GM19023 (cell line): ENCODE measurements at regions not wholly inside any gene's neighbourhood (a gene's known extent, or its start where the extent isn't known, plus 50 kb on each side); places are given as distances from the start of the nearest gene placed in this dataset.
A peak's percentile ranks its signal among the peaks of the same experiment; 100 is the strongest.
"Not testable (repeated sequence)": the region's sequence is repeated elsewhere in the genome, so short reads cannot be mapped to it uniquely, and the experiment has no call there.

Experiments used
- ATAC-seq: cut with Tn5 transposase; IDR thresholded peaks from one replicate; pipeline ENCODE4 v1.9.1; 2021; ENCODE audit warnings: mild to moderate bottlenecking, moderate library complexity; ENCODE audit not compliant: unreplicated experiment

DNA sequence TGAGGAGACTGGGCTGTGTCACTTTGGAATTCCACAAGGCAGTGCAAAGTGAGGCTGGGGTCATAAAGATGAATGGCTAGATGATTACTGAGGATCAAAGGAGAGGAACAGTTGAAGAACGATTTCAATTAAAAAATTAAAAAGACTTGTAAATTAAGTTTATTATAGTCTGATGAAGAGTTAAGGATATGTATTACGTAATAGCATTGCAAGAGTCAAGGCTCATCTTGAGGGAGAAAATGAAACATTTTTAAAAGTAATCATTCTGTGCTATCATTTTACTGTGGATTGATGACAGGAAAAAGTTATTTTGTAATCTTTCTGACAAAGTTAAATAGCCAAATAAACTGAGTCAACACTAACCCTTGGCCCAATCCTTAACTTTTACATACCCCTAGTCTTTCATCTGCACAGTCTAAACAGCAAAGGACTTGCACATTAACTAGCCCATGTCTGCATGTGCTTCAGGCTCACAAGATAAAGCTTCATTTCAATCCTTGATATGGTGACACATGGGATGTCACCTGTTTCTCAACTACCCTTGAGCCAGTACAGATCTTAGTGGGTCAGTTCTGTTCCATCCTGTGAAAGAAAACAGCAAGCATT, 465.5 kb upstream of the CTSO start:
- ATAC-seq, result no peak

DNA sequence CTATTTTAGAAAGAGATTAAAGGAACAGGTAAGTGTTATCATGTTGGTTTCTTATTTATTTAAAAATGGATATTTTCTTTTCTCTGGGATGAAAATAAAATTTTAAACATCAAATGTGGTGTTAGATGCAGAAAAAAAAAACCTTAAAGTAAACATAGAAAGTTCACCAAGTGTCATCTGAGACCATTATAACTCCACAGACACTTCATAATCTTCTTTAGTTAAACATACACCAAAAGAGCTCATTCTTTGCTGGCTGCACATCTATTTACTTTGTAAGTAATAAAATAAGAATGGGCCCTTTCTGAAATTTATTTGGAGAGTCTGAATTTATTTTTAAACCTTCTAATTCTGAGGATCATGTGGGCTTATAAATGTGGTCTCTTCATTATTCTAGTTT, 460.7 kb upstream of the CTSO start:
- ATAC-seq, result no peak

DNA sequence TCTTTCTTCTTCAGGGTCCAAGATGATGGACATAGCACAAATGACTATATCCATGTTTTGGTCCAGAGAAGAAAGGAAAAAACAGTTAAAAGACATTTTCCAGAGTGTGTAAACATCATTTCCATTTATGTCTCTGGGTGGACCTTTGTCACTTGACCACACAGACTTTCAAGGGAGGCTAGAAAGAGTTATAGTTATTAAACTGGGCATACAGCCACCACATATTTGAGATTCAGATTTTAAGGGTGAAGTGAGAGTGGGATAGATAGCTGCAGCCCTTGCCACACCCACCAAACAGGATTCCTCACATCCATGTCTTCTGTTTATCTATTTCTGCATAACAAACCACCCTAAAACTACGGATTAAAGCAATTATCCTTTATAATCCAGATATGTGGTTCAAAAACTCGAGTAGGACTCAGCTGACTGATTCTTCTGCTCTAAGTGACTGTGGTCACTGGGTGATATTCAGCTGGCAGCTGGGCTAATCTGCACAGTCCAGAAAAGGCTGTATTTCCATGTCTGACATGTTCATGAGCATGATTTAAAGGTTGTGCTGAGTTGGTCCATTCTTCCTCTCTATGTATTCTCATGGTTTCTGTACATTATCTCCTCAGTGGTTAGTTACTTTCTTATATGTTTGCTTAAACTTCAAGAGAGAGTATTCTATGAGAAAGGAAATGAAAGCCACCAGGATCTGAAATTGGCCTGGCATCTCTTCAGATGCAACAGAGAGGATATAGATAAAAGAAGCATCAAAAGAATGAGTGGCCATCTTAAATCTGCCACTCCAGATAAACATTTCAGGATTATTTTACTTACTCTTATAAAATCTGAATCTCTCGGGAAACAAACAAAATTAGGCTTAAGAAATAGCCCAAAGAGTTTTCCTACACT, 459.8 kb upstream of the CTSO start:
- ATAC-seq, result no peak

DNA sequence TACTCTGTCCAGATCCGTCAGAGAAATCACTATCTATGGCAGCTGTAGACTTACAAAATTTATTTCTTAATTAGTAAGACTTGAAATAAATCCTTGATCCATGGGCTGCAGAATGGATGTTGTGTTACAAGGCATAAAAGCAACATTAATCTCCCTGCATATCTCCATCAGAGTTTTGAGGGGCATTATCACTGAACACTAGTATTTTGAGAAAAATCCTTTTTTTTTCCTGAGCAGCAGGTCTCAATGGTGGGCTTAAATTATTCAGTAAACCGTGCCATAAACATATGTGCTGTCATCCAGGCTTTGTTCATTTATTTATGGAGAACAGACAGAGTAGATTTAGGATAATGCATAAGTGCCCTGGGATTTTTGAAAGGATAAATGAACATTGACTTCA, 457.9 kb upstream of the CTSO start:
- no peak for ATAC-seq

DNA sequence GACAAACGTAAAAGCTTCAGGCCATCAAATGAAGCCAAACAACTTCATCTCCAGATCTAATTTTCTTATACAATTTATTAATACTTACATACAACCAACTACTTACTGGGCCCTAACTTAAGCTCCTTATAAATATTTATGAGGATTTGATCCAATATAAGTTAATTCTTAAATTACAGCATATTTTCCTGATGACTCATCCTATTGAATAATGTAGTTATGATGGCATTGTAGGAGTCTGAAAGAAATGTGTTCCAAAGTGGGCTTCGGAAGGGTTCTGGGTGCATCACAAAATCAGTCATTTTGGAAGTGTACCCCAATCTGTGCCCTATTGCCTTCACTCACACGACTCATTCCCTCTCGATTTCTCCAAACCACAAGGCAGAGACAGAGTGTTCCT, 455.1 kb upstream of the CTSO start:
- no peak for ATAC-seq

DNA sequence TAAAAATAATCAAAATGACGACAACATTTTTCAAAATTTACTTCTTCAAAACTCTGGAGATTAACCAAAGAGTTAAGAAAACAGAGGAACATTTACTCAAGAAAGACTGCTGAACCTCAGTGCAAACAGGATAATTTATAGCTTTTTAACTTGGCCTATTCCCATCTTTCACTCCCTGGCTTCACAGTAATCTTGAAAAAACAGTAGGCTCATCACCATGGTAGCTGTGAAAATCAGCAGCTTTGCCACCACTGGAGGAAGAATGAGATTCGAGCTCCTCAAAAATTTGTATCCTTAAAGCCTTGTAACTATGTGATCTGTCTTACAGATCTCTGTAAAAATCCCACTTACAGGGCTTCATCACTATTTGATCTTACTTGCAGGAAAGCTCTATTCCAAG, 447.7 kb upstream of the CTSO start:
- no peak for ATAC-seq

DNA sequence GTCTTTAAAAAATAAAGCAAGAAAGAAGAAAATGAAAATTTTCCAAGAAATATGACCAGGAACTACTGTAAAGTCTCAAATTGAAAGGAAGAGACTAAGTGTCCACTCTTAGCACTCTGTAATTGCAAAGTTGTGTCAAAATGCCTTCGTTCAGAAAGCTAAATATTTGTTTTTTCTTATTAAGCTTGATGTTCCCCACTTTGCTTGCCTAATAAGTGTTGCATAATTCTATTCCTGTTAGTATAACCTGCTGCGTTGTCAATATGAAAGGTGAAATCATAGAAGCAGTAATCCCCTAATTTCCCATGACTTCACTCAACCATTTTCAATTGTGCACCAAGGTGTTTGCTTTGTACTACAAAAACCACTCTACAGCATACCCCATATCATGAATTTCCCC, 442.9 kb upstream of the CTSO start:
- ATAC-seq, result no peak

DNA sequence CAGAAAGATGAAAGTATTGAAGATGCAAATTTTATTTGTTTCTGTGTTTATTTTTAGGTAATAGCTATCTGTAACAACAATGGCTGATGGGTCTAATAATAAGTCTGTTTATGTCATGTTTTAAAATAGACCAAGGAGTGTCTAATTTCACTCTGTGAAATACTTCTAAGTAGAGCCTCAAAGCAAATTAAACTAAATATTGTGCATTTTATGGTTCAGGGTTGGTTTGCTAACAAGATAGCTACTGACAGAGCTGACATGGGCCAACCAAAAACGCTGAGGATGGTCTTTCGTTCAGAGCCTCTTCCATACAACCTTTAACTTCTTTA, 437.6 kb upstream of the CTSO start:
- no peak for ATAC-seq

DNA sequence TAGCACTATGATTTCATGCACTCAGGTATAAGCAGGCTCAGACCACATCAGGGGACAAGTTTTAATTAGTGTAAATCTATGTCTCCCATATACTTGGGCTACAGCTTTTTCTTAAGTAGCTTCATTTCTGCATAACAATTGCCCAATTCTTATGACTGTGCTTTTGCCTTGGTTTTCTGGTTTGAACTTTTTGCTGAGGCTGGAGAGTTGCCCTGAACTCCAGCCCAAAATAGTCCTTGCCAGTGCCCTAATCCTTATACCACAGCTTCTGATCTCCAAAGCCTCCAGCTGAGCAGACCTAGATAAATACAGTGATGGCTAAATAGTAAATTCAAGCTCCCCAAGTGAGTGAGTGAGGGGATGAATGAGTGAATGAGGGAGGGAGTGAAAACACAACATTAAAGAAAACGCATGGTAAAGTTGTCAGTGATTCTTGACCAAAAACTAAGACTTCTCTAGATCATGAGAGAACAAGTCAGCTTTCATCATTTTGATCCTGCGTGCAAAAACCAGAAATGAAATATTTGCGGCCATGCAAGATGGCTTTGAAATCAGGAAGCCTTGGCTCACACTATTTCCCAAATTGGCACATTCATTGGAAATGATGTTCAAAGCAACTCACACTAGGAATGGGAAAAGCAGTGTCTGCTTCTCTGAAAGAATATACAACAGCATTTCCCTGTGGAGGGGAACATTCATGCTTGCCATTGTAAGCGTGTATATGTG, 437.1 kb upstream of the CTSO start:
- no peak for ATAC-seq

DNA sequence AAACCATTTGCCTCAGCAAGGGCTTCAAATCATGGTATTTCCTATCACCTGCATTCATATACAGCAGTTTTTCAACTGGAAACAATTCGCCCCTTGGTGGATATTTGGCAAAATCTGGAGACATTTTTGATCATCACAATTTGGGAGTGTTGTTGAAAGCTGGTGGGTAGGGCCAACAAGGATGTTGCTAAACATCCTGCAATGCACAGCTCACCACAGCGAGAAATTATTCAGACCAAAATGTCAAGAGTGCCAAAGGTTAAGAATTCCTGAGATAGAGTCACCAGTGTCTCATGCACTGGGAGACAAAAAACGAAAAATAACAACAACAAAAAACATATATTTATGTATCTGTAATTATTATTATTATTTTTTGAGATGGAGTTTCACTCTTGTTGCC, 435.2 kb upstream of the CTSO start:
- ATAC-seq, result no peak

DNA sequence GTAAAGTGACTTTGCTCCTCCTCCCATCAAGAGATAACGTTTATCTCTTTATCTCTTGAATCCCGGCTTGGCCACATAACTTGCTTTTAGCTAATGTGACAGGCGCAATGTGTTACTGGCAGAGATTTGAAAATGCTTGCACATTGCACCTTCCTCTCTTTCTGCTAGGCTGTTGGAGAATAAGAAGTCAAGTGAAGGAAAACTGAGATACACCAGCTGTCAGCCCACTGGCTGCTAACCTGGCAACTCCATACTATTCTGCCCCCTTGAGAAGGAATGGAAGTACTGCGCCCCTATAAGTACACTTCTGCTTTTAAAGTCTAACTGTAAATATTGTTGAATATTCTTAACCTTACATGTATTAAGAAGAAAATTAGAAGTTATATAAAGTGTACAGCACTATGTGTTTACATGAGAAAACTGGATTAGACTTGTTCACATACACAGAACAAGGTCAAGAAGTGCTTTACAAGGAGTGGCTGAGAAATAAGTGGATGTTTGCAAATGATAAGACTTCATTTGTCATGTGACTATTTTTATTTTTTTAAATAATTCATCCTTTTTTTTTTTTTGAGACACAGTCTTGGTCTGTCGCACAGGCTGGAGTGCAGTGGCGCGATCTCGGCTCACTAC, 424.5 kb upstream of the CTSO start:
- peak; percentile 87 for ATAC-seq

DNA sequence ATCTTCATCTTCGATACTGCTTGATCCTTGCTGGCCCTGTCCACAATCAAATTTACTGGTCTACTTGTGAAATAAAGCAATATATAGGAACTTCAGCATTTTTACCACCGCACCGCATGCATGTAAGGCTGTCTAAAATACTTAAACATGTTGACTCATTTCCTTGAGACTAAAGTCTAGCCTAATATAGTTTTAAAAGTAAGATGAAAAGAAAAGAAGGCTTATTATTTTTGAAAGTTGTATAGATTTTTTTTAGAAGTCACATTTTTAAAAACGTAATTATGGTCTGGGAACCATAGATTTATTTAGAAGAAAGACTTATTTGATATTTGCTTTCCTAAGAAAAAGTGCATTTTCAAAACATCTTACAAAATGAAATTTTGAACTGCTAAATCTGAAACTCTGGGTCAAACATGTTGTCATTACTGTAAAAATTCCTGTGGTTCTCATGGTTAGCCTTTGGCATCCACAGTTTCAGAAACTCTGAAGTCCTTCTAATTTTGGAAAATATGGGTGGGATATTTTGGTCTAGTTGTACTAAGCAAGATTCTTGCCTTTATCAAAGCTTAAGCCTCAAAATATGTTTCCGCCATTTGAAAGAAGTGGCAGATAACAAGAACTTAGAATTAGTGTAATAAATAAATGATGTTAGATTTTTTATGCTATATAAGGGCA, 423.5 kb upstream of the CTSO start:
- no peak for ATAC-seq

DNA sequence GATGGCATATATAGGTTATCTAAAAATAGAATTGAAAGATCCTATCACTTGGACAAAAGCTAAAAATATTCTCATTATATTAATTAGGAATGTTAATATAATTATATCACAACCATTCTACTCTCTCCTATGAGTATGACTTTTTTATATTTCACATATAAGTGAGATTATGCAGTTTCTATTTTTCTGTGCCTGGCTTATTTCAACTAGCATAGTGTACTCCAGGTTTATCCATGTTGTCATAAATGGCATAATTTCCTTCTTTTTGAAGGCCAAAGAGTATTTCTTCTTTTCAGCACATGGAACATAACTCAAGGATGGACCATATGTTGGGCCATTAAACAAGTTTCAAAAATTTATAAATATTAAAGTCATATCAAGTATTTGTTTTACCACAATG, 421.2 kb upstream of the CTSO start:
- ATAC-seq, result no peak

DNA sequence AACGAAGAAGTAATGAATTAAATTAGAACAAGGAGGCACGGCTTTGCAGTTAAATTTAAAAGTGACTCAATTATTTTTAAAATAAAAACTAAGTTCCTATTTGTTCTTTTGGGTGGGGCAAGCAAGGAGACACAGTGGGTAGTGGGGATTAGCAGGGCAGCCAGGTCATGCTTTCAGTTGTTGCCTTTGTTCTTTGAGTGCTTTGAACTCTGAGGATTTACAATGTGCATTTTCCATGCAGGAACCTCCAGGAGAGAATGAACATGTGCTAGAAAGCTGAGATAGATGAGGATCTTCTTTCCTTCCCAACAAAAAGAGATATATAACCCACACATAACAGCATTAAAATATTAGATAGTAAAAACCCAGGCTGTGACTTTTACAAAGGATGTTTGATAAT, 420.4 kb upstream of the CTSO start:
- no peak for ATAC-seq

DNA sequence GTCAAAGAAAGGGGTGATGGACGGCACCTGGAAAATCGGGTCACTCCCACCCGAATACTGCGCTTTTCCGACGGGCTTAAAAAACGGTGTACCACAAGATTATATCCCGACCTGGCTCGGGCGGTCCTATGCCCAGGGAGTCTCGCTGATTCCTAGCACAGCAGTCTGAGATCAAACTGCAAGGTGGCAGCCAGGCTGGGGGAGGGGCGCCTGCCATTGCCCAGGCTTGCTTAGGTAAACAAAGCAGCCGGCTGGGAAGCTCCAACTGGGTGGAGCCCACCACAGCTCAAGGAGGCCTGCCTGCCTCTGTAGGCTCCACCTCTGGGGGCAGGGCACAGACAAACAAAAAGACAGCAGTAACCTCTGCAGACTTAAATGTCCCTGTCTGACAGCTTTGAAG, 413.8 kb upstream of the CTSO start:
- not testable (repeated sequence) for ATAC-seq

DNA sequence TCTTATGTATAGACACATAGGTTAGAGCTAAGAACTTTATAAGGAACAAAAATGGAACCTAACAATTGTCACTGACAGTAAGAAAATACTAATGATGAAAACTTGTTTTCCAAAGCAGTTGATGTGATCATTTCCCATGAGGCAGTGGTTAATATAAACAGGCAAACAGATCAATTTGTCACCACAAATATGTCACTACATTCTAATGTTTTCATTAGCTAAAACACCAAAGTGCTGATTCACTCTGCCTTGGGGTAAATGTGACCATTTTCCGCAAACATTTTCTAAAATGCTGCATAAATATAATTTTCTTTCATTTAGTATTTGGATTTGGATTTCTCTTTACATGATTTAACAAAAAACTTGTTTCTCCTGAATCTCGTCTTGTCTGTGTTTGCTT, 408.9 kb upstream of the CTSO start:
- no peak for ATAC-seq

DNA sequence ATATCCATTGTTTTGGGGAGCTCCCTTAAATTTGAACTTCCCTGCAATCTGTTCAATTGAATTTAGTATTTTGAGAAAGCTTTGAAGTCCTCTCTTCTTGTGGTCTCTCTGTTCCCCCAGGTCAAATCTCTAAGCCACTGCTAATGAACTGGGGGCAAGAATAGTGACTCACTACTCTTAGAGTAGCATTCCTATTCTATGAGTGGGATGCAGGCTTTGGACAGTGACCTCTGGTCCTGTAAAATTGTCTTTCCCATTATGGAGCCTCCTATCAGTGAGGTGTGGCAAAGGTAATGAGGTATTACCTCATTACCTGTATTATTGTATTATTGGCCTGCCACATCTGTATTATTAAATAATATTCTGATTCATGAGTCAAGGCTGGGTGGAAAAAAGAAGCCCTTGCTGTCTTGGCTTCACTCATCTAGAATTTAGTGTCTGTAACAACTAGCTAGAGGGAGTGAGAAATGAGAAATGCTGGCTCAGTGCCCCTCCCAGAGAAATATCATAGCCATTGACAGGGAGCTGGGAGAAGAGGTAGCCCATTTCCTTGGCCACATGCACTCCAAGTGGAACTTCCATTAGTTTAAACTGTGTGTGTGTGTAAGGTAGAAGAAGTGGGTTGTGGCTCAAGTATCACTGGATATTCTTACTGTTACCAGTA, 393.9 kb upstream of the CTSO start:
- ATAC-seq, result no peak

DNA sequence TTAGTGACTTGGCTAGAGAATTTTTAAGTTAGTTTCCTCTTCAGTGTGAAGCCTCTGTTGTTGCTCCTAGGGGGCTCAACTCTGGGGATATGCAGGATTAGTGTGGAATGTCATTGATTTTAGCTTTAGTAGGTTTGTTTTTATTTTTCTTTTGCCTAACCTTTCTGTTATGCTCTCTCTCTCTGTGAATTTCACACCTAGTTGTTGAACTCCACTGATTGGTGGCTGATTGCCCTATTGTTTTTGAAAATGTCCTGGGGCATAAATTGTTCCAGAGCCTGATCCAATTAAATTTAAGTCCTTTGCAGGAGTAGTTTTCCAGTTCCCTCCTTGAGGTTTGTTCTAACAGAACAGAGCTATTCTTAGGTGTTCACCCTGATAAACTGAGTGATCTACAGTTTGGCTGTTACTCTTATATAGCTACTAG, 393.3 kb upstream of the CTSO start:
- ATAC-seq, result no peak

DNA sequence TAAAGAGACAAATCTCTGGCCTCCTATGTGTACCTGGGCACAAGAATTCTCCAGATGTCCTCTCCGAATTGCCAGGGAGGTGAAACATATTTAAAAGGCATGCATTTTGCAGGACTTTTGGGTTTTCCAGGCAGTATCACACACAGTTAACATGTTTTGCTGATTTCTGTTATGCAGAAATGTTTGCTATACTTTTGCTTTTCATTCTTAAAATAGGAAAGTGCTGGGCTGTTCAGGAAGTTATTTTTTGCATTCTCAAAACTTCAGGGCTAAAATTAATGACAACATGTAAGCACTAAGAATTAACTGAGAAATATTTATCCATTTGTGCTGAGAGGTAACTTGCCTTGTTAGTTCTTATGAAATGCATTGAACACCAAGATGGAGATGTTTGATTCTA, 390.7 kb upstream of the CTSO start:
- ATAC-seq, result no peak

DNA sequence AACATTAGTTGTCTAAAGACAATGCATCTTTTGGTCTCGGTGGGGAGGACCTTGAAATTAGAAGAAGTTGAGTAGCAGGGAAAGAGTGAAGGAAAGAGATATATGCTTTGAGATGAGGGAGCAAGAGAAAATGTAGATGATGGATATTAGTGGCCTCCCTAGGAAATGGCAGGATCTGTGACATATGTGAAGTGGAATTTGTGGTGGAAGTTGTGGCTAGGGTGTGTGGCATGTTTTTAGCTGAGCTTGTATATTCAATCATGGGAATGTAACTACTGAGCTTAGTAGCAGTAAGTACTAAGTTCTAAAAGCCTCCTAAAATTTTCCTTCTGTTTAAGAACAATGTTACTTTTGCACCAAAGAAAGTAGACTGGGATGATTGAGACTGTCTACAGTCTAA, 382.8 kb upstream of the CTSO start:
- ATAC-seq, result no peak

DNA sequence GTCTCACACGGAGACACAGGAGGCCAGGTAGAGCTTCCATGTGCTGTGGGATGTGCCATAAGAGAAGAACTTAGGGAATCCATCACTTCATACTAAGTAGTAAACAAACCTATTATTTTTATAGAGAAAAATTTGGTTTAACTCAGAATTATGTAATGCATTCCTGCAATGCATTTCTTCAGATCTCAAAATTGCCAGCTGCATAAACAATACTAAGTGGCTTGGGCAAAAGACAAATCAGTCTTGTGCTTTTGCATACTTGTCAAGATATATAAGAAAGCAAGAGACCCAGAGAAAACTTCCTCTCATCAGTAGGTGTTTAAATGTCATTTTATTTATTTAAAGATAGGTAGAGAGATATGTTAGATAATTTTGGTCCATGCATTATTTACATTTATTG, 382.1 kb upstream of the CTSO start:
- ATAC-seq, result no peak
